Central memory CD8-positive, alpha-beta T cell (primary cell): ENCODE measurements at regions not wholly inside any gene's neighbourhood (a gene's known extent, or its start where the extent isn't known, plus 50 kb on each side); places are given as distances from the start of the nearest gene placed in this dataset.
"Not testable (repeated sequence)": the region's sequence is repeated elsewhere in the genome, so short reads cannot be mapped to it uniquely, and the experiment has no call there.

Experiments
- ATAC-seq: fragments of 150-1000 bp; cut with Tn5 transposase; replicated peaks from 2 replicates; pipeline ENCODE4 v1.10.0; 2022; ENCODE audit warnings: mild to moderate bottlenecking, moderate FRiP score, moderate number of reproducible peaks; ENCODE audit not compliant: poor library complexity, severe bottlenecking; ENCODE audit errors: extremely low read depth
- DNase-seq, 2 donors: peaks; one replicate each; pipeline ENCODE4 v3.0.0; 2021; ENCODE audit warnings: low spot score in 2 of 2
- H3K27ac Mint-ChIP-seq: one replicate; pipeline ENCODE4 v1.8.0; 2022; ENCODE audit warnings: low read depth, mild to moderate bottlenecking, moderate library complexity, mixed read lengths
- H3K27me3 Mint-ChIP-seq: one replicate; pipeline ENCODE4 v1.8.0; 2022; ENCODE audit warnings: mixed read lengths
- H3K36me3 Mint-ChIP-seq: one replicate; pipeline ENCODE4 v1.8.0; 2022; ENCODE audit warnings: mild to moderate bottlenecking, moderate library complexity, mixed read lengths; ENCODE audit not compliant: insufficient read depth
- H3K4me1 Mint-ChIP-seq: one replicate; pipeline ENCODE4 v1.8.0; 2022; ENCODE audit warnings: mixed read lengths
- H3K4me3 Mint-ChIP-seq: one replicate; pipeline ENCODE4 v1.8.0; 2022; ENCODE audit warnings: mild to moderate bottlenecking, moderate library complexity, mixed read lengths
- H3K9me3 Mint-ChIP-seq: one replicate; pipeline ENCODE4 v1.8.0; 2022; ENCODE audit warnings: mixed read lengths

DNA sequence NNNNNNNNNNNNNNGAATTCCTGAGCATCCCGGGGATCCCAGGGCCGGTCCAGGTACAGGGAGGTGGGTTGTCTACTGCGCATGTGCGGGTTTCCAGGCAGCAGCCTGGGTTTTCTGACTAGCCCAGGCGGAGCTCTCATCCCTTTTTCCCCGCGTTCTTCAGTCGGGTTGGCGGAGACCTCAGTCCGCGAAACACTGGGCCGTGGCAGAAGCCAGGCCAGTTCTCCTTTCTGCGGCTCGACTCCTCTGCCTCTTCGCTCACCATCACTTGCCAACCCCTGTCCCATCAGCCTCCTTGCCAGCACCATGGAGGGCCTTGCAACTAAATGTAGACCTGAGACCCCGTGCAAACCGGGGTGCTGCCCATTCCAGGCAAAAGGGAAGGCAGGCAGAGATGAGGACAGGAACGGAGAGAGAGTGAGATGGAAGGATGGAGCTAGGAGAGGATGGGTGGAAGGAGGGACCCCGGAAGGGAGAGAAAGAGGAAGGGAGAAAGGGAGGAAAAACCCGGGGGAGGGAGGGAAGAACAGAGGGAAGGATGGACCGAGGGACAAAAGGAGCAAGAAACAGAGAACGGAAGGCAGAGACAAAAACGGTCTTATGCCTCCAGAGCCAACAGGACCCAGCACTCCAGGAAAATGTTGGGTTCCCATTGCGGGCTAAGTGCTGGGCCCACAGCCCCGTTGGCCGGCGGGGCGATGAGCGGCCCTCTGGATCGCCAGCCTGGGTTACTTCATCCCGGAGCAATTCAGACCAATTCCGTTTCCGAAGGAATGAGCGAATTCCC lies 445.4 kb upstream of the DEFB115 start:
- H3K9me3 Mint-ChIP-seq, result peaks cover 13% of the 10 kb centered on the region
- H3K36me3 Mint-ChIP-seq, result no peaks in the 10 kb centered on the region
- H3K4me1 Mint-ChIP-seq, result no peaks in the 10 kb centered on the region
- ATAC-seq (peak; percentile 22), DNase-seq (no peak)
- no peak overlapping the region for H3K4me3 Mint-ChIP-seq
- H3K27ac Mint-ChIP-seq, result no peak overlapping the region
- no peaks in the 10 kb centered on the region for H3K27me3 Mint-ChIP-seq

DNA sequence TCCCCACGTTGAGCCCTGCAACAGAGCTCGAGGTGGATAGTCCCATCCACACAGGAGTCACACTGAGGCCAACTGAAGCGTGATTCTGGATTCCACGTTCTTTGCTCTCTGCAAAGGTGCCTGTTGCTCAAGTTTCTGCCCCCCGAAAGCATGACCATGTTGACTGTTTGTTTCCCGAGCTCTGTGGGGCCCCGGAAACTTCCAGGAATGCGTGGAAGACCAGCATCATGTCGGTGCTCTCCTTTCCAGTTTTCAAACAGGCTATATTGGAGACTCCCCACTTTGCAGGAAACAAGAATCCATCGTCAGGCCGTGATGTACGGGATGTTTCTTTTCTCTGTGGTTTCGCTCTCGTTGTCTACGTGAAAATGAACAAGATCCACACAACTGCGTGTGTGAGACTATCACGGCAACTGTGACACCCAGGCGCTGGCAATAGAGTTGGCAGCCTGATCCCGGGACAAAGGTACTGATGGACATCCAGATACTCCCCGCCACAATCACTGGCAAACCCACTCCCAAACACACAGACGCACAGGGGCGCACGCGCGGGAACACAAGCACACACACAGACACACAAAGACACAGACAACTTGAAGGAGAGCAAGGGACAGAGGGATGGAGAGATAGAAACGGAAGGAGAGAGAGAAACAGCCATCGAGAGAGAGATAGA lies 444.6 kb upstream of the DEFB115 start:
- DNase-seq (no peak), ATAC-seq (no peak)
- Mint-ChIP-seq H3K9me3 (peaks cover 13% of the 10 kb centered on the region), H3K4me3 (no peak overlapping the region), H3K27me3 (no peaks in the 10 kb centered on the region), H3K27ac (no peak overlapping the region), H3K36me3 (no peaks in the 10 kb centered on the region), H3K4me1 (no peaks in the 10 kb centered on the region)

DNA sequence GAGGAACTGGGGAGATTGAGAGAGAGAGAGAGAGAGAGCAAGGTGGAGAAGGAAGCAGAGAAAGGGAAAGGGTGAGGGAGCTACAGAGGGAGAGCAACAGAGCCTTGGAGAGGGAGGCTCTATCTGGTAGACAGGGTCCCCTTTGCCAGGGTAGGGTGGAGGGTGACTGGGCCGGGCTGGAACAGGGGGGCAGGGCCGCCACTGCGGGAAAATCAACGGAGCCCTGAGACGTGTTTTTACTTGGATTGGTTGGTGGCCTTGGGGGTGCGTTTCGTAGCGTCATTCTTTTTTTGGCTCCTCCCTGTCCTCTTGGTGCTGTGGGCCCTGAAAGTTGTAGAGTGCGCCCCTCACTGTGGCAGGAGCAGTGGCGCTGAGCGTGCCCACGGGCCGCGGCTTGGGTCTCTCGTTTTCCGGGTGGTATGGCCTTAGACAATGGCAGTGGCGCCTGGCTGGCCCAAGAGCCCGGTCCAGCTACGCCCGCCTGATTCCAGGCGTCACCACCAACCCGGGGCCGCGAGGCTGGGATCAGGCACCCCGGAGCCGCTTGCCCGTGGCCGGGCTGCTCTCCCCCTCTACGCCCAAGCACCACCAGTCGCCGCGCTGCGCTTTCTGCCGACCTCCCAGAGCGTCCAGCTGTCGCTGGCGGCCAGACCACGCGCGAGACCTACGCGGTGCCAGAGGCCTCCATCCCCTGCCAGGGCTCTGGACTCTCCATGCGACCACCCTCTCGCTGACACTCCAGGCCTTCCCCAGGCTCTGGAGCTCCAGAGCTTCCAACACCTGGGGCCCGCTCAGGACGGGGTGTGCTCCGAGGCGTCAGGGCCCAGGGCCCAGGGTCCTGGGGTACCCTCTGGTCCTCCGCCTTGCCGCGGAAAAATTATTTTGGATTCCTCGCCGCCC lies 443.8 kb upstream of the DEFB115 start:
- peak; percentile 26 for ATAC-seq
- not testable (repeated sequence) for H3K4me3 Mint-ChIP-seq, H3K4me1 Mint-ChIP-seq, H3K36me3 Mint-ChIP-seq, DNase-seq, H3K27ac Mint-ChIP-seq, H3K27me3 Mint-ChIP-seq
- peaks cover 13% of the 10 kb centered on the region for H3K9me3 Mint-ChIP-seq

DNA sequence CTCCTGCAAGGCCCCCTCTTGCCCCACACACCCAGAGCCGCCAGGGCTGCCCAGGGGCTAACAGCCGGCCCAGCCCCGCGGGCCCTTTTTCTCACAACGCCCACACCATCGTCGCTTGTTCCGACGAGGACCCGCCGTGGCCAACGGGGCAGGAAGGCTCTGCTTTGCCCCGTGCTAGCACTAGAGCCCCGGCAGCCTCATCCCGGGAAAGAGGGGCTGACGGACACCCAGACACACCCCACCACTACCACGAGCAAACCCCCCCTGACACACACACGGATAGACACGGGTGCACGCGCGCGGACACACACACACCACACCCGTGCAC lies 443.2 kb upstream of the DEFB115 start:
- not testable (repeated sequence) for ATAC-seq, H3K27ac Mint-ChIP-seq, DNase-seq, H3K4me3 Mint-ChIP-seq, H3K27me3 Mint-ChIP-seq, H3K36me3 Mint-ChIP-seq, H3K4me1 Mint-ChIP-seq
- peaks cover 13% of the 10 kb centered on the region for H3K9me3 Mint-ChIP-seq

GRCh38 chr20:30815027-30815576 lies 442.4 kb upstream of the DEFB115 start:
- H3K27ac Mint-ChIP-seq, ATAC-seq, DNase-seq, H3K36me3 Mint-ChIP-seq, H3K4me1 Mint-ChIP-seq, H3K27me3 Mint-ChIP-seq, H3K4me3 Mint-ChIP-seq: not testable (repeated sequence)
- peaks cover 13% of the 10 kb centered on the region for H3K9me3 Mint-ChIP-seq

DNA sequence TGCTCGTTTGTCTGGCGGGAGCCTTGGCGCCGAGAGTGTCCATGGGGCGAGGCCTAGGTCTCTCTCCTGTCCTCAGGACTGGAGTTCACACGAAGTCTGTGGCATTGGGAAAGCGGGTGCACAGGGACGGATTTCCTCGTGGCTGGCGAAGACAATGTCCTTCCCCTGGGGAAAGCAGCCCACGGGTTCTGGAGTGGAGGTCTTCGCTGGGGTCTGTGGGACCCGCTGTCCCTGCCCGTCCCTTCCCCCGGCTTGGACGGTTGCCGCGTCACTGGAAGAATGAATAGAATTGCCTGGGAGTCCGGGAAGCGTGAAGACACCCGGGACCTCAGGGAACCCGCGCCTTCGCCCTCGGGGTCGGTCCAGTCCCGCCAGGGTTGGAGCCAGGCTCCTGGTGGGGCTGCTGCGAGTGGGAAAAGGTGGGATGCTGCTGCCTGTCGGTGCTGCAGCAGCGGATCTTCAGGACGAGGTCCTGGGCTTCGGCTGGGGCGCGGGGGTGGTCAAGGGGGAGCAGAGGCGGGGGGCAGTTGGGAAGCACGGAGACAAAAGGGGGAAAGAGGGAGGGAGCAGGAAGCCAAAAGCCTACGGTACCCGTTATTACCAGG lies 441.8 kb upstream of the DEFB115 start:
- DNase-seq (no peak), ATAC-seq (no peak)
- Mint-ChIP-seq H3K4me3 (no peak overlapping the region), H3K27ac (no peak overlapping the region), H3K9me3 (peaks cover 13% of the 10 kb centered on the region), H3K27me3 (no peaks in the 10 kb centered on the region), H3K36me3 (no peaks in the 10 kb centered on the region), H3K4me1 (no peaks in the 10 kb centered on the region)

DNA sequence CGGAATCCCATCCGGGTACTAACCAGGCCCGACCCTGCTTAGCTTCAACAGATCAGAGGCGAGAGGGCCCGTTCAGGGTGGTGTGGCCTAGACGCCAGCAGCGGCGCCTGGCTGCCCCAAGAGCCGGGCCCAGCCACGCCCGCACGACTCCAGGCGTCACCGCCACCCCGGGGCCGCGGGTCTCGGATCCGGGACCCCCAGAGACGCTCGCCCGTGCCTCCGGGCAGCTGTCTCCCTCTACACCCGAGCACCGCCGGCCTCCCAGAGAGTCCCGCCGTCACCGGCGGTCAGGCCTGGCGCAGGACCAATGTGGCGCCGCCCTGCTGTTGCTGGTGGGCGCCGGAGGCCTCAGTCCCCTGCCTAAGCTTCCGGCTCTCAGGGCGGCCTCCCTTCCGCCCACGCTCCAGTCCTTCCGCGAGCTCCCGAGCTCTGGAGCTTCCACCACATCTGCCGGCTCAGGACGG lies 441.2 kb upstream of the DEFB115 start:
- H3K9me3 Mint-ChIP-seq, result peaks cover 13% of the 10 kb centered on the region
- no peak overlapping the region for H3K4me3 Mint-ChIP-seq
- DNase-seq, result no peak
- H3K4me1 Mint-ChIP-seq, result no peaks in the 10 kb centered on the region
- no peak for ATAC-seq
- H3K36me3 Mint-ChIP-seq, result no peaks in the 10 kb centered on the region
- H3K27me3 Mint-ChIP-seq, result no peaks in the 10 kb centered on the region
- H3K27ac Mint-ChIP-seq, result no peak overlapping the region

- DNase-seq, H3K36me3 Mint-ChIP-seq, H3K27me3 Mint-ChIP-seq, H3K4me1 Mint-ChIP-seq, ATAC-seq, H3K9me3 Mint-ChIP-seq, H3K4me3 Mint-ChIP-seq, H3K27ac Mint-ChIP-seq: not testable (repeated sequence)
Measured at GRCh38 chr20:30821615-30822014, 435.8 kb upstream of the DEFB115 start.

DNA sequence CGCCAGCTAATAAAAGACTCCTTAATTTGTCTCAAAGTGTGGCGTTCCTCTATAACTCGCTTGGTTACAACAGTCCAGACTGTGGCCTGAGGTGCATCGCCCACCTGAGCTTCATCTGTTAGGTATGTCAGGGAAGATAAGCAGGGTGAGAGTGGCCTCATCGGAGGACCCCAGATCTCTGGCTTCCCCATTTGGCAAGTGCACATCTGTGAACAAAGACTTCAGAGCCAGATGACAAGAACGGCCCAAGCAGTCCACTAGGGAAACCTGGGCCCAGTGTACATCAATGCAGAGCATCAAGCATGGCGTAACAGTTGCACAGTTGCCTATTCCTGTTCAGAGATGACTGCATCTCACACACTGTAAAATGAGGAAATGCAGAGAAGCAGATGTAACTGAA lies 432.8 kb upstream of the DEFB115 start:
- not testable (repeated sequence) for H3K9me3 Mint-ChIP-seq, H3K36me3 Mint-ChIP-seq, H3K4me3 Mint-ChIP-seq, H3K27me3 Mint-ChIP-seq, ATAC-seq, H3K4me1 Mint-ChIP-seq, H3K27ac Mint-ChIP-seq, DNase-seq

GRCh38 chr20:30845923-30846322 lies 411.5 kb upstream of the DEFB115 start:
- ATAC-seq, result peak; percentile 65
- not testable (repeated sequence) for H3K36me3 Mint-ChIP-seq, H3K27ac Mint-ChIP-seq, H3K4me3 Mint-ChIP-seq, DNase-seq, H3K4me1 Mint-ChIP-seq, H3K9me3 Mint-ChIP-seq, H3K27me3 Mint-ChIP-seq

GRCh38 chr20:30868271-30868670 lies 389.2 kb upstream of the DEFB115 start:
- not testable (repeated sequence) for H3K4me3 Mint-ChIP-seq, DNase-seq, H3K36me3 Mint-ChIP-seq, H3K27ac Mint-ChIP-seq, H3K4me1 Mint-ChIP-seq, ATAC-seq
- Mint-ChIP-seq H3K27me3 (peaks cover 21% of the 10 kb centered on the region), H3K9me3 (peaks cover 26% of the 10 kb centered on the region)

GRCh38 chr20:30871127-30871526 lies 386.3 kb upstream of the DEFB115 start:
- H3K4me1 Mint-ChIP-seq, H3K27ac Mint-ChIP-seq, H3K4me3 Mint-ChIP-seq, H3K36me3 Mint-ChIP-seq, DNase-seq, ATAC-seq: not testable (repeated sequence)
- Mint-ChIP-seq H3K27me3 (peaks cover 21% of the 10 kb centered on the region), H3K9me3 (peaks cover 25% of the 10 kb centered on the region)
